ENCODE measurements at regions not wholly inside any gene's neighbourhood (a gene's known extent, or its start where the extent isn't known, plus 50 kb on each side); places are given as distances from the start of the nearest gene placed in this dataset.

DNA sequence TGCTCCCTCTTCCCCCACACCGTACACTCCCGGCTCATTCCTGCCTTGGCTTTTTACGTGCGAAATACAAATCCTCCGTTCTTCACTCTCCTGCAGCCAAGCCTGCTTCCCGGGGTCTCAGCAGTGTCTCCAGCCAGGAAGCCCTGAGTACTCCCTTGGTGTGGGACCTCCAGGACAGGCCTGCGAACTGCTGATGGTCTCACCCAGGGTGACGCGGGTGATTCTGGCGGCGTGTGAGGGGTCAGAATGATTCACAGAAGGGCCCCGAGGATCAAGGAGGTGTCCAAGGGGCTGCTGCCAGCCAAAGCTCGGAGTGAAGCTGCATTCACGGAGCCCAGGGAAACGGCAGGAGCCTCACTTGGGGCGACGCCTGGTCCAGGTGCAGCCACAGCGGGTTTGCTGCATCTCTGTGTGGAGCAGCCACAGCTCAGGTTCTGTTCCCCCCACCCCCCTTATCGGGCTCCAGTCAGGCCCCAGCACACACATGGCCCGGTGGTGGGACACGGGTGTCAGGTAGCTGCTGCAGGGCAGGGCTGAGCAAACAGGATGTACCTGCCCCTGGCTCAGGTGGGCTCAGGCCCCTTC lies 337.7 kb upstream of the MYT1L start:
- H3K27me3 ChIP-seq, result no peaks in the 10 kb centered on the region
- 80 to 87% methylated on average over 4 to 7 of the region's 21 CpGs for WGBS, 2 donors
- H3K4me1 ChIP-seq, result peaks cover 0 to 6% (median 0%) of the 10 kb centered on the region in 3 donors
- H3K27ac ChIP-seq, result no peak overlapping the region
- DNase-seq, result no peak
- no peaks in the 10 kb centered on the region for H3K36me3 ChIP-seq
- H3K4me3 ChIP-seq, result no peak overlapping the region
- TF ChIP-seq POLR2A (IDR thresholded peaks at IDR 0.05), result no peak
- TF ChIP-seq, protein P1, sequence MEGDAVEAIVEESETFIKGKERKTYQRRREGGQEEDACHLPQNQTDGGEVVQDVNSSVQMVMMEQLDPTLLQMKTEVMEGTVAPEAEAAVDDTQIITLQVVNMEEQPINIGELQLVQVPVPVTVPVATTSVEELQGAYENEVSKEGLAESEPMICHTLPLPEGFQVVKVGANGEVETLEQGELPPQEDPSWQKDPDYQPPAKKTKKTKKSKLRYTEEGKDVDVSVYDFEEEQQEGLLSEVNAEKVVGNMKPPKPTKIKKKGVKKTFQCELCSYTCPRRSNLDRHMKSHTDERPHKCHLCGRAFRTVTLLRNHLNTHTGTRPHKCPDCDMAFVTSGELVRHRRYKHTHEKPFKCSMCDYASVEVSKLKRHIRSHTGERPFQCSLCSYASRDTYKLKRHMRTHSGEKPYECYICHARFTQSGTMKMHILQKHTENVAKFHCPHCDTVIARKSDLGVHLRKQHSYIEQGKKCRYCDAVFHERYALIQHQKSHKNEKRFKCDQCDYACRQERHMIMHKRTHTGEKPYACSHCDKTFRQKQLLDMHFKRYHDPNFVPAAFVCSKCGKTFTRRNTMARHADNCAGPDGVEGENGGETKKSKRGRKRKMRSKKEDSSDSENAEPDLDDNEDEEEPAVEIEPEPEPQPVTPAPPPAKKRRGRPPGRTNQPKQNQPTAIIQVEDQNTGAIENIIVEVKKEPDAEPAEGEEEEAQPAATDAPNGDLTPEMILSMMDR (IDR thresholded peaks at IDR 0.05), result no peak
- no peaks in the 10 kb centered on the region for H3K9me3 ChIP-seq
- intact Hi-C loops (cut with DNase I), result no loop called here

DNA sequence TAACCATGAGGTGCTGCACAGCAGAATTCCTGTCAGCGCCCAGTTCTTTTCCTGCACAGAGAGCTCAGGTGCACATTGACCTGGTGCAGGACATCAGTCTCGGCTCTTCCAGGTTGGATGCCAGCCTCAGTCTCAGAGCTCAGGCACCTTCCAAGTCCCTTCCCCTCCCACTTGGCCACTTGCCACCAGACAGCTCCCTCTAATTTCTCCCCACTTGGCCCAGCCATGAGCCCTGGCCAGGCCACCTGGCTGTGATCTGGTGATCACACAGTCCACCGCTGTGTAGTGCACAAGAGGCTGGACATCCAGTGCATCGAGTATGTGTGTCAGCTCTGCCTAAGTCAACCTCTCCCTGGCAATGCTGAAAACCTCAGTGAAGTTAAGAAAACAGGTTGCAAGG lies 336.6 kb upstream of the MYT1L start:
- no peaks in the 10 kb centered on the region for H3K36me3 ChIP-seq
- peaks cover under 1 to 17% (median 8%) of the 10 kb centered on the region in 3 donors for H3K4me1 ChIP-seq
- WGBS, 2 donors, result 89 to 100% methylated on average over 1 to 2 of the region's 4 CpGs
- TF ChIP-seq, protein P1 (IDR thresholded peaks at IDR 0.05), result no peak
- no peak for TF ChIP-seq POLR2A (IDR thresholded peaks at IDR 0.05)
- intact Hi-C loops (cut with DNase I), result no loop called here
- H3K27ac ChIP-seq, result no peak overlapping the region
- H3K27me3 ChIP-seq, result no peaks in the 10 kb centered on the region
- H3K4me3 ChIP-seq, result no peak overlapping the region
- DNase-seq, result no peak
- no peaks in the 10 kb centered on the region for H3K9me3 ChIP-seq

DNA sequence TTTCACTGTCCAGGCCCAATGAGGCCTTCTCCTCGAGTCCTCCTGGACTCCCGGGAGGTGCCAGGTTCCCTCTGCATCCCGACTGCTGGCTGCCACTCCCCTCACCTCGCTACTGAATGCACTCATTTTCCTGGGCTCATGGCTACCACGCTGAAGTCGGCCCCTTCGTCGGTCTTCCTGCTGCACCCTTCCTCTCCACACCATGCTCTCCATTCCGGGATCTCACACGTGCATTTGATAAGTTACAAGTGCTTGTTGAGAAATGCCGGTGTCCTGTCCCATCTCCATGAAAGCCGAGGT lies 334.7 kb upstream of the MYT1L start:
- Histone ChIP-seq H3K27me3 (no peaks in the 10 kb centered on the region), H3K36me3 (no peaks in the 10 kb centered on the region), H3K9me3 (no peaks in the 10 kb centered on the region), H3K27ac (no peak overlapping the region), H3K4me3 (no peak overlapping the region), H3K4me1 (peaks cover 4 to 36% (median 19%) of the 10 kb centered on the region in 3 donors)
- no peak for DNase-seq
- 89 to 92% methylated on average over 9 to 12 of the region's 12 CpGs for WGBS, 2 donors
- TF ChIP-seq, protein P1 (IDR thresholded peaks at IDR 0.05), result no peak
- no peak for TF ChIP-seq POLR2A (IDR thresholded peaks at IDR 0.05)
- intact Hi-C loops (cut with DNase I), result no loop called here

DNA sequence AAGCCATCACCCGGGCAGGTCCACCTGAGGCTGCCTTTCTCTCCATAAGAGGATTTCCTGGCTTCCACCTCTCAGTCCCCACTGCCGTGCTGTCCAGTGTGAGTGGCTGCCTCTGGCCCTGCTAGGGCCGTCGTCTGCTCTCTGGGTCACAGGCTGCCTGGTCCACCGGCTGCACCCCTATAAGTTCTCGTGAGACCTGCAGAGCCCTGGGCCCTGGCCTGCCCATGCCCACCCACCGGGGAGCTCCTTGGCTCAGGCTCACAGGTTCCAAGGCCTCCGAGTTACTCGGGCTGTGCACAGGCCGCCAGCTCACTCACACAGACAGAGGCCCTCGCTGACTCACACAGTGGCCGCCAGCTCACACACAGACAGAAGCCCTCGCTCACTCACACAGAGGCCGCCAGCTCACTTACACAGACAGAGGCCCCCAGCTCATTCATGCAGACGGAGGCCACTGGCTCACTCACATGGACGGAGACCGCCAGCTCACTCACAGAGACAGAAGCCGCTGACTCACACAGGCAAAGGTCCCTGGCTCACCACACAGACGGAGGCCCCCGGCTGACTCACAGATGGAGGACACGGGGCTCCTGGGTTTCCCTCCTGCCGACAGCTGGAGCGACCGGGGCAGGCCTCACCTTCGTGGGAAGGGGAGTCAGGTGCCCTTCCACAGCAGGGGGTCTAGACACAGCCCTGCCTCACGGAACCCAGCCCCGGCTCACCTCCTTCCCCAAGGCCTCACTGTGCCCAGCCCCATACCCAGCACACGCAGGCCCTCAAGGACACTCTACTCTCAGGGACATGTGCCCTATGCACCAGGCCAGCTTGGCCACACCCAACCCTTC lies 334.1 kb upstream of the MYT1L start:
- H3K27ac ChIP-seq, result no peak overlapping the region
- H3K9me3 ChIP-seq, result no peaks in the 10 kb centered on the region
- H3K36me3 ChIP-seq, result no peaks in the 10 kb centered on the region
- no peak for TF ChIP-seq POLR2A (IDR thresholded peaks at IDR 0.05)
- TF ChIP-seq, protein P1 (IDR thresholded peaks at IDR 0.05), result no peak
- intact Hi-C loops (cut with DNase I), result no loop called here
- H3K4me1 ChIP-seq, result peaks cover 4 to 36% (median 19%) of the 10 kb centered on the region in 3 donors
- no peak for DNase-seq
- no peak overlapping the region for H3K4me3 ChIP-seq
- no peaks in the 10 kb centered on the region for H3K27me3 ChIP-seq
- 86 to 91% methylated on average over 7 to 8 of the region's 28 CpGs for WGBS, 2 donors

DNA sequence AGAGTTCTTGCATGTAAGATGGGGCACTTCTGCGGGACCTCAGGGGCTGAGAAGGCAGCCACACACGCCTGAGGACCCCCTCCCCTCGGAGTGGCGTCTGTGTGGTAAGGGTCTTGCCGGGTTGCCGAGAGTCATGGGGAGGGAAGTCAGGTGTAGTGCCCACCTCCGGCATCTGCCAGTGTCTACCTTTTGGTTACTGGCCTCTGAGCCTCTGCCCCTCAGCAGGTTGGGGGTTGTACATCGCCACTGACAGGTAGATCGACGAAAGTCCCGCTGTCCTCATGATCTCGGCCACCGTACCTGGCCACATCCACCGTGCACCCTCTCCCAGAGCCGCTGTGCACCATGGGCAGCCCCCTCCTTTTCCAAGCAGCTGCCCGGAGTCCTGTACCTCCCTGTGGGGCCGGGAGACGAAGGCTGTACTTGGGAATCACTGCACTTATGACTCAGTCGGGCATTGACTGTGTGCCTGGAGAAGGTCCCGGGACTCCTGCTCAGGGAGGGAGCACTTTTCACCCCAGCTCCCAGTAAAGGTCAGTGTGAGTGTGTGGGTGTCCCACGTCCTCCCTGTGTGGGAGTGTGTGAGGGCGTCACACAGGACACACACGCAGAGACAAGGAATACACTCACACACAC lies 332.4 kb upstream of the MYT1L start:
- WGBS, 2 donors, result 33 to 81% methylated on average over 3 to 13 of the region's 23 CpGs
- intact Hi-C loops (cut with DNase I), result no loop called here
- H3K4me1 ChIP-seq, result peaks cover 4 to 36% (median 19%) of the 10 kb centered on the region in 3 donors
- H3K27me3 ChIP-seq, result no peaks in the 10 kb centered on the region
- peak overlapping the region in 2 of 4 donors; percentile 27 to 75 for H3K27ac ChIP-seq
- no peak overlapping the region for H3K4me3 ChIP-seq
- TF ChIP-seq, protein P1 (IDR thresholded peaks at IDR 0.05), result no peak
- TF ChIP-seq POLR2A (IDR thresholded peaks at IDR 0.05), result no peak
- H3K9me3 ChIP-seq, result no peaks in the 10 kb centered on the region
- H3K36me3 ChIP-seq, result no peaks in the 10 kb centered on the region
- no peak for DNase-seq
